ENCODE measurements at regions not wholly inside any gene's neighbourhood (a gene's known extent, or its start where the extent isn't known, plus 50 kb on each side); places are given as distances from the start of the nearest gene placed in this dataset.

GRCh38 chr5:98690002-98690401 is 83.5 kb upstream of the RGMB start:
- no peaks in the 10 kb centered on the region for H3K79me2 ChIP-seq (ENCODE audit: insufficient read depth, low read length)
- H2AFZ ChIP-seq (ENCODE audit: insufficient read depth, low read depth, low read length, poor library complexity, severe bottlenecking), result no peak overlapping the region
- Mint-ChIP-seq H3K4me3 (no peak overlapping the region), H3K27ac (no peak overlapping the region), H3K9me3 (peaks cover 3 to 18% (median 10%) of the 10 kb centered on the region in 7 donors), H3K27me3 (ENCODE audit: low read depth in 3 of 3) (no peaks in the 10 kb centered on the region), H3K4me1 (no peaks in the 10 kb centered on the region), H3K36me3 (no peaks in the 10 kb centered on the region)
- no peak for DNase-seq
- H3K36me3 ChIP-seq (replicated peaks in 1 of 2; ENCODE audit: control insufficient read depth in 1 of 2, insufficient read depth in 2 of 2, low read length in 2 of 2), result no peaks in the 10 kb centered on the region
- no peak overlapping the region for H3K4me2 ChIP-seq (replicated peaks; ENCODE audit: extremely low read depth, low read length, poor library complexity, severe bottlenecking)
- H3K9me3 ChIP-seq (replicated peaks in 1 of 2; ENCODE audit: control insufficient read depth in 1 of 2, insufficient read depth in 1 of 2, low read length in 2 of 2), result peaks cover 0 to 4% of the 10 kb centered on the region in 2 donors
- no peak for TF ChIP-seq CTCF (IDR thresholded peaks at IDR 0.05)
- no peak overlapping the region for H3K9ac ChIP-seq (ENCODE audit: insufficient read depth, low read length, poor library complexity, severe bottlenecking)
- no peaks in the 10 kb centered on the region for H3K27me3 ChIP-seq (ENCODE audit: control insufficient read depth in 2 of 2, insufficient read depth in 2 of 2, low read length in 2 of 2)
- no peak overlapping the region for H3K4me3 ChIP-seq (replicated peaks in 1 of 3; ENCODE audit: low read depth in 2 of 3, low read length in 3 of 3)
- H3K27ac ChIP-seq (ENCODE audit: low read depth in 1 of 2, low read length in 2 of 2), result no peak overlapping the region
- H4K20me1 ChIP-seq (ENCODE audit: insufficient read depth, low read length), result no peaks in the 10 kb centered on the region
- intact Hi-C loops (cut with micrococcal nuclease), result no loop called here
- no peaks in the 10 kb centered on the region for H3K4me1 ChIP-seq (ENCODE audit: control insufficient read depth in 1 of 2, insufficient read depth in 2 of 2, low read length in 2 of 2)

- WGBS (ENCODE audit: insufficient coverage), result no CpG with 5 or more reads among the region's 1 CpG
- Histone ChIP-seq H3K36me3 (replicated peaks in 1 of 2; ENCODE audit: control insufficient read depth in 1 of 2, insufficient read depth in 2 of 2, low read length in 2 of 2) (no peaks in the 10 kb centered on the region), H3K79me2 (ENCODE audit: insufficient read depth, low read length) (no peaks in the 10 kb centered on the region), H3K4me3 (replicated peaks in 1 of 3; ENCODE audit: low read depth in 2 of 3, low read length in 3 of 3) (no peak overlapping the region), H3K27me3 (ENCODE audit: control insufficient read depth in 2 of 2, insufficient read depth in 2 of 2, low read length in 2 of 2) (no peaks in the 10 kb centered on the region), H3K27ac (ENCODE audit: low read depth in 1 of 2, low read length in 2 of 2) (no peak overlapping the region), H2AFZ (ENCODE audit: insufficient read depth, low read depth, low read length, poor library complexity, severe bottlenecking) (no peak overlapping the region), H3K4me2 (replicated peaks; ENCODE audit: extremely low read depth, low read length, poor library complexity, severe bottlenecking) (no peak overlapping the region), H4K20me1 (ENCODE audit: insufficient read depth, low read length) (no peaks in the 10 kb centered on the region), H3K9ac (ENCODE audit: insufficient read depth, low read length, poor library complexity, severe bottlenecking) (no peak overlapping the region), H3K4me1 (ENCODE audit: control insufficient read depth in 1 of 2, insufficient read depth in 2 of 2, low read length in 2 of 2) (no peaks in the 10 kb centered on the region), H3K9me3 (replicated peaks in 1 of 2; ENCODE audit: control insufficient read depth in 1 of 2, insufficient read depth in 1 of 2, low read length in 2 of 2) (peaks cover 7 to 19% of the 10 kb centered on the region in 2 donors)
- no peak for TF ChIP-seq CTCF (IDR thresholded peaks at IDR 0.05)
- intact Hi-C loops (cut with micrococcal nuclease), result no loop called here
- no peak for DNase-seq
- Mint-ChIP-seq H3K4me1 (no peaks in the 10 kb centered on the region), H3K36me3 (no peaks in the 10 kb centered on the region), H3K4me3 (no peak overlapping the region), H3K9me3 (peaks cover 6 to 18% (median 12%) of the 10 kb centered on the region in 7 donors), H3K27me3 (ENCODE audit: low read depth in 3 of 3) (peaks cover 0 to 2% (median 0%) of the 10 kb centered on the region in 3 donors), H3K27ac (no peak overlapping the region)
Measured at GRCh38 chr5:98694902-98695301, 78.6 kb upstream of the RGMB start.
